ENCODE measurements at regions not wholly inside any gene's neighbourhood (a gene's known extent, or its start where the extent isn't known, plus 50 kb on each side); places are given as distances from the start of the nearest gene placed in this dataset.

DNA sequence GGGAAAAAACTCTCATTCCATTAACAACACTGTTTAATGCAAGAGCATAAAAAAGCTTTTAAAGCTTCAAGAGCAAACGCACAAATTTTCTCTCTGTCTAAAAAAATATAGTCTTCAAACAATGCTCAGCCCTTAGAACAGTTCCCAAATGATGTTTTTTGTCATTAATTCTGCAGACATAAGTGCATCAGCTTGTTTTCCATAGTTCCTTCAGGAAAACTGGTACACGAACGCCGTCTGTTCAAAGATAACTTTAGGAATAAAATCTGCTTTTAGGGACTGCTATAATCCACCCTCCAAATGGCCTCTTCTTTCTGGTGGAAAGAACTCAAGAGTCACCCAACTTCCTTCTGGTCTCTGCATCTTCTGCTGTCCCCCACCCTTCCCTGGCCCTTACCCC lies 98.2 kb upstream of the SLC66A3 start:
- TF ChIP-seq CTCF (conservative IDR thresholded peaks at IDR 0.05) (no peak), EZH2 (IDR thresholded peaks at IDR 0.05; ENCODE audit: low read depth) (no peak)
